GM19035 (cell line): ENCODE measurements at regions not wholly inside any gene's neighbourhood (a gene's known extent, or its start where the extent isn't known, plus 50 kb on each side); places are given as distances from the start of the nearest gene placed in this dataset.

Experiments used
- ATAC-seq: cut with Tn5 transposase; IDR thresholded peaks from one replicate; pipeline ENCODE4 v1.9.1; 2021; ENCODE audit not compliant: unreplicated experiment

GRCh38 chr5:93800988-93801811 is 59.8 kb upstream of the POU5F2 start:
- ATAC-seq, result peak; percentile 74

- ATAC-seq, result no peak
These were observed 53.6 kb upstream of the POU5F2 start for GRCh38 chr5:93794954-93795353.

- ATAC-seq, result no peak
These were observed 51.9 kb upstream of the POU5F2 start for GRCh38 chr5:93793159-93793781.

- ATAC-seq, result no peak
These were observed 50.1 kb upstream of the POU5F2 start for GRCh38 chr5:93791518-93791972.
